Thymus (tissue), 11 donors: ENCODE measurements at regions not wholly inside any gene's neighbourhood (a gene's known extent, or its start where the extent isn't known, plus 50 kb on each side); places are given as distances from the start of the nearest gene placed in this dataset.
"Not testable (repeated sequence)": the region's sequence is repeated elsewhere in the genome, so short reads cannot be mapped to it uniquely, and the experiment has no call there.

Source experiments
- DNase-seq, 9 donors: peaks; one replicate each; pipeline ENCODE4 v3.0.0-alpha.2; 2013; ENCODE audit warnings: low spot score in 9 of 9, low read depth in 6 of 9, missing footprints in 1 of 9
- H3K27ac ChIP-seq, 2 donors: one replicate each; pipeline ENCODE4 v1.5.1; 2013; ENCODE audit warnings: control low read depth in 1 of 2, low read depth in 1 of 2, low read length in 1 of 2, mild to moderate bottlenecking in 1 of 2, moderate library complexity in 1 of 2
- H3K27me3 ChIP-seq, 2 donors: one replicate each; pipeline ENCODE4 v1.5.1; 2013; ENCODE audit warnings: low read length in 1 of 2; ENCODE audit not compliant: control insufficient read depth in 2 of 2, insufficient read depth in 1 of 2
- H3K36me3 ChIP-seq, 2 donors: one replicate each; pipeline ENCODE4 v1.5.1; 2013; ENCODE audit warnings: low read length in 1 of 2, mild to moderate bottlenecking in 1 of 2, moderate library complexity in 1 of 2; ENCODE audit not compliant: control insufficient read depth in 2 of 2, insufficient read depth in 2 of 2
- H3K4me1 ChIP-seq, 2 donors: one replicate each; pipeline ENCODE4 v1.5.1; 2013; ENCODE audit warnings: low read length in 2 of 2; ENCODE audit not compliant: control insufficient read depth in 2 of 2, insufficient read depth in 2 of 2
- H3K4me3 ChIP-seq, 2 donors: one replicate each; pipeline ENCODE4 v1.5.1; 2013; ENCODE audit warnings: low read length in 2 of 2, control low read depth in 1 of 2, mild to moderate bottlenecking in 1 of 2
- H3K9me3 ChIP-seq, 2 donors: one replicate each; pipeline ENCODE4 v1.5.1; 2013; ENCODE audit warnings: low read length in 1 of 2, mild to moderate bottlenecking in 1 of 2; ENCODE audit not compliant: control insufficient read depth in 2 of 2, insufficient read depth in 1 of 2
- WGBS: extraction: QIAGEN DNeasy Blood & Tissue Kit; methylation state at CpG from one replicate; pipeline ENCODE4 v1.1.7; 2013; 5-methylcytosine and 5-hydroxymethylcytosine counted together
- donor health status: healthy.

DNA sequence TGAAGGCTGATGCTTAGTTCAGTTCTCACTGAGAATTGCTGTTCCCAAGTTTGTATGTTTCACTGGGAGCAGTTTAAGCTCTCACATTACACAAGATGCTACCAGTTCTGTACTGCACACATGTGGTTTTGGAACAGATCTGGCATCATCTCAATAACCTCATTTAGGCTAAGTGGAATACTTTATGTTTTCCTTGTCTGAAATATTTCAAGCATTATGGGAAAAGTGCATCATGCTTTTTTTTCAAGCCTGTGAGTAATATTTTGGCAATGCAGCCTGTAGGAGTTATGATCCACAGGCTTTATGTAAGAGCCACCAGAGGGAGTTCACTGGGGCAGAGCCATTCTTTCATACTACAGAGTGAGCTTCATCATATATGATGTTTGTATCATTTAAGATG lies 141.5 kb downstream of the OR4C45 start:
- H3K4me1 ChIP-seq, result no peaks in the 10 kb centered on the region
- peaks cover 0 to 13% of the 10 kb centered on the region in 2 donors for H3K9me3 ChIP-seq
- no peak for DNase-seq

DNA sequence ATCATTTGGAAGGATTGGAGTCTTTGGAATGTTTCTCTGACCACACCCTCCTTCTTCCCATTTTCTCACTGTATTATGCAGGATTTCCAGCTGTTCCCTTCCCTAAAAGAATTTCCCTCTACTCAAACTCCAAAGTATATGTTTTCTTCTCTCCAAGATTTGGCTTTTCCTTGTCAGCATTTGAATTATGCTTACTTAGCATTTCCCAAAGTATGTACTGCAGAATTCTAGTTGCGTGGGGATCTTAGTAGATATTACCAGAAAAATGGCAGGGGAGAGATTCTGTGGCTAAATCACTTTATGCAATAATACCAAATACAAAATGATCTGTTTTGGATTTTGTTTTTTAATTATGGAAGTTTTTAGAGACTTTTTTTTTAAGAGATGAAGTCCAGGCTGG lies 142.3 kb downstream of the OR4C45 start:
- Histone ChIP-seq H3K4me1 (no peaks in the 10 kb centered on the region), H3K27me3 (no peaks in the 10 kb centered on the region), H3K36me3 (no peaks in the 10 kb centered on the region), H3K9me3 (peaks cover 0 to 6% of the 10 kb centered on the region in 2 donors), H3K27ac (no peak overlapping the region), H3K4me3 (no peak overlapping the region)
- DNase-seq, result peak in 1 of 9 donors; percentile 9
- WGBS, result 91% methylated on average over 1 of the region's 1 CpG

More for the DNA sequence above, 141.5 kb downstream of the OR4C45 start:
- Histone ChIP-seq H3K36me3 (no peaks in the 10 kb centered on the region), H3K27me3 (no peaks in the 10 kb centered on the region), H3K4me3 (no peak overlapping the region), H3K27ac (no peak overlapping the region)

DNA sequence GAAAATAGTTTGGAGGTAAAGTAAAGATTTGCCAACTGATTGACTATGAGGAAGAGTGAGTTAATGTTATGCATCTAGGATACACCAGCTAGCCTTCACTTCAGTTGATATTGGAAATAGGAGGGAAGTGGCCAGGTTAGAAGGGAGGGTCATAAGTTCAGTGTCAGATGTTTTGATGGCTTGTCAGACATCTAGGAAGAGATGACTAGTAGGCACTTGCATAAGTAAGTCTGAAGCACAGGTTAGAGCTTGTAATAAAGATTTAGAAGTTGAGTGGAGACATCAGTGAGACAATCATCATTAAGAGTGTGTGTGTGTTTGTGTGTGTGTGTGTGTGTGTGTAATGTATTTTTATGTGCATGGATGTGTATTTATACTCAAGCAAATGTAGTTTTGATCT lies 146.1 kb downstream of the OR4C45 start:
- Histone ChIP-seq H3K27ac (no peak overlapping the region), H3K36me3 (no peaks in the 10 kb centered on the region), H3K4me3 (no peak overlapping the region), H3K27me3 (no peaks in the 10 kb centered on the region), H3K4me1 (no peaks in the 10 kb centered on the region), H3K9me3 (peaks cover 0 to 7% of the 10 kb centered on the region in 2 donors)
- DNase-seq, result peak in 2 of 9 donors; percentile 2 to 6

DNA sequence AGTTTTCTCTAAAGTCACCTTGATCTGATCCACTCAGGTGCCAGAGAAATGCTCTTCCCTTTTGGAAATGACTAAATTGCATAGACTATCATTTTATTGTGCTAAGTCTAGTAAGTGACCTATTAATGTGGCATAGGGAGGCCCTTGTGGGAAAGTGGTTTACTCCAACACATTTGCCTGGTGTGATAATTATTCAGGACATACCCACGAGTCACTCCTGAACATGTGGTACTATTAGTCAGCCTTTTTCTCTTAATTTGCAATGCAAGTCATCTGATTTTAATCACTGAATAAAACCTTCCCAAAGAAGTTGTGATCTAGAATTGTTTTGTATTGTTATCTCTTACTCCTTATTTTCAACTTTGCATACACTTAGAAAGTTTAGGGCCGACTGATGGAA lies 148.7 kb downstream of the OR4C45 start:
- H3K9me3 ChIP-seq, result peaks cover 0 to 7% of the 10 kb centered on the region in 2 donors
- 79% methylated on average over 2 of the region's 2 CpGs for WGBS
- no peaks in the 10 kb centered on the region for H3K27me3 ChIP-seq
- H3K4me1 ChIP-seq, result no peaks in the 10 kb centered on the region
- no peak overlapping the region for H3K27ac ChIP-seq
- H3K4me3 ChIP-seq, result no peak overlapping the region
- DNase-seq, result no peak
- H3K36me3 ChIP-seq, result no peaks in the 10 kb centered on the region

DNA sequence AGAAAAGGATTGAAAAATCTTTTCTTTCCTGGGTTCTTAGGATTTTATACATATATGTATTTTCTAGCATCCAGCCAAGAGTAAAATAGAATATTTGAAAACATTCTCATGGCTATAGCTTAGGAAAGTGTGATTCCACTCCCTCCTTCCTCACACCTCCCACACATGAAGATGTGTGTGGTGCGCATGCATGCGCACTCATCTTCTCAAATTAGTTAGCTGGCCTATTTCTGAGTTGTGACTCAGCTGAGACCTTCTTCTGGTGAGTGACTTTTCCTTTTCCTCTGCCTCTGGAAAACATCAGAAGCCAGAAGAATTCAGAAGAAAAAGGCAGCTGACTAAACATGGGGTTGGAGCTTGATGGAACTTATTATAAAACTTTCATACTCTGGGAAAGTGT lies 149.8 kb downstream of the OR4C45 start:
- no peaks in the 10 kb centered on the region for H3K4me1 ChIP-seq
- WGBS, result 92% methylated on average over 2 of the region's 2 CpGs
- no peaks in the 10 kb centered on the region for H3K36me3 ChIP-seq
- H3K27me3 ChIP-seq, result no peaks in the 10 kb centered on the region
- no peak overlapping the region for H3K27ac ChIP-seq
- H3K9me3 ChIP-seq, result peaks cover 0 to 7% of the 10 kb centered on the region in 2 donors
- no peak overlapping the region for H3K4me3 ChIP-seq
- no peak for DNase-seq

DNA sequence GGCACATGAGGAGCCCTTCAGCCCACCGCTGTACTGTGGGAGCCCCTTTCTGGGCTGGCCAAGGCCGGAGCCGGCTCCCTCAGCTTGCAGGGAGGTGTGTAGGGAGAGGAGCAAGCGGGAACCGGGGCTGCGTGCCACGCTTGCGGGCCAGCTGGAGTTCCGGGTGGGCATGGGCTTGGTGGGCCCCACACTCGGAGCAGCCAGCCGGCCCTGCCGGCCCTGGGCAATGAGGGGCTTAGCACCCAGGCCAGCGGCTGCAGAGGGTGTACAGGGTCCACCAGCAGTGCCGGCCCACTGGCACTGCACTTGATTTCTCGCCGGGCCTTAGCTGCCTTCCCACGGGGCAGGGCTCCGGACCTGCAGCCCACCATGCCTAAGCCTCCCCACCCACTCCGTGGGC lies 150.5 kb downstream of the OR4C45 start:
- not testable (repeated sequence) for DNase-seq, H3K4me3 ChIP-seq, H3K36me3 ChIP-seq, H3K27me3 ChIP-seq, H3K27ac ChIP-seq, H3K9me3 ChIP-seq, H3K4me1 ChIP-seq
- 95% methylated on average over 19 of the region's 19 CpGs for WGBS

DNA sequence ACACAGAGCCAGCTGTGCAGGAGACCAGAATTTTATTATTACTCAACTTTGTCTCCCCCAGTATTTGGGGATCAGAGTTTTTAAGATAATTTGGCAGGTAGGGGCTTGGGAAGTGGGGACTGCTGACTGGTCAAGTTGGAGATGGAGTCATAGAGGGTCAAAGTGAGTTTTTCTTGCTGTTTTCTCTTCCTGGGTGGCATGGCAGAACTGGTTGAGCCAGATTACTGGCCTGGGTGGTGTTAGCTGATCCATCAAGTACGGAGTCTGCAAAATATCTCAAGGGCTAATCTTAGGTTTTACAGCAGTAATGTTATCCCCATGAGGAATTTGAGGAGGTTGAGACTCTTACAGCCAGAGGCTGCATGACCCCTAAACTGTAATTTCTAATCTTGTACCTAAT lies 153.5 kb downstream of the OR4C45 start:
- Histone ChIP-seq H3K9me3 (peaks cover 0 to 7% of the 10 kb centered on the region in 2 donors), H3K4me3 (no peak overlapping the region), H3K36me3 (no peaks in the 10 kb centered on the region), H3K27ac (no peak overlapping the region), H3K4me1 (no peaks in the 10 kb centered on the region), H3K27me3 (no peaks in the 10 kb centered on the region)
- 90% methylated on average over 1 of the region's 1 CpG for WGBS
- no peak for DNase-seq

DNA sequence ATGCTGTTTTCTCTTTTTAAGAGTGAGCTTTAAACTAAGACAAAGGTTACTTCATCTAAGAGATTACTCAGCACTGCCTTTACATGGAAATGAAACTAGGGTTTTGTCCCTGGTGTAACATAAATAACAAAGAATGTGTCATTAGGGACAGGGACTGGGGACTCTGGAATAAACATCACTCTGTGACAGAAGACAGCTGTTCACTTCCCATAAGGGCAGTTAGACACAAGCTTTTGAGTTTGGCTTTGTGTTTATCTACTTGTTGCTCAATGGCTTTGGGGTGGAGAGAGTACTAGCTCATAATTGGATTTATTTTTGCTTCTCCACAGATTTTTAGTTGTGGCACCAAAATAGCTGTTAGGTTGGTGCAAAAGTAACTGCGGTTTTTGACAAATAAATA lies 154.5 kb downstream of the OR4C45 start:
- no peak overlapping the region for H3K27ac ChIP-seq
- peaks cover 0 to 13% of the 10 kb centered on the region in 2 donors for H3K9me3 ChIP-seq
- no peaks in the 10 kb centered on the region for H3K4me1 ChIP-seq
- no peaks in the 10 kb centered on the region for H3K27me3 ChIP-seq
- DNase-seq, result no peak
- WGBS, result 35% methylated on average over 1 of the region's 1 CpG
- no peak overlapping the region for H3K4me3 ChIP-seq
- no peaks in the 10 kb centered on the region for H3K36me3 ChIP-seq

DNA sequence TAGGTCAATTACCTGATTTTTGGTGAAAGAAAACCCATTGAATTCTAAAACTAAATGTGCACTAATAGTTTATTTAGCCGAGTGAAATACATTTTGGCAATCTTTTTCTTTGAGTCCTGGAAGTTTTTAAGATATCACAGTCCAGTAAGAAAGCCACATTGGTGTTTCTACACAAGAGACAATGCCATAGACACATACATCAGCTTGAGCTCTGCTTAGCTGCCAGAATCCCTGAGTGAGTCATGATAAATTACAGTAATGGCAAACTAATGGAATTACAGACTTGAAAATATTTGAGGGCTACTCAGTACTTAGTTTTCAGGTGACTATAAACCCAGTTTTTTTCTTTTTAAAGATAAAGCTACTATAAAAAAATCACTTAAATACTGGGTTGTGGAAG lies 155.4 kb downstream of the OR4C45 start:
- 40% methylated on average over 1 of the region's 1 CpG for WGBS
- H3K4me1 ChIP-seq, result no peaks in the 10 kb centered on the region
- no peak overlapping the region for H3K4me3 ChIP-seq
- H3K36me3 ChIP-seq, result no peaks in the 10 kb centered on the region
- DNase-seq, result no peak
- peaks cover 0 to 16% of the 10 kb centered on the region in 2 donors for H3K9me3 ChIP-seq
- no peak overlapping the region for H3K27ac ChIP-seq
- H3K27me3 ChIP-seq, result no peaks in the 10 kb centered on the region

DNA sequence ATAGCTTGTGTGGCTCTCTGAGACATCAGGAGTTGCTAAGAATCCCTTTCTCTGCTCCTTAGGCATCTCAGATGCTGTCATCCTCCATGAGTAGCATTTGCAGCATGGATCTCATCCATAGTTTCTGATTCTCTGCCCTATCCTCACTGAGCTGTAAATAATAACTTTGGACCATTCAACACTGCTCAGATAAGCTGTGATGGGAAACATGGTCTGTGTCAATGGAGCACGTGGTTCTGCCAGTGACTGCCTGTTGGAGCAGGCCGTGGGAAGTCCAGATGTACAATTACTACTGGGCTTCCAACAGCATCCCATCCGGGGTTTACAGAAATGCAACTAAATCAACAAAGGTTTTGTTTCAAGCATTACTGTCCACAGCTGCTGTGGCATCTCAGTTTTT lies 160.1 kb downstream of the OR4C45 start:
- peaks cover 0 to 11% of the 10 kb centered on the region in 2 donors for H3K9me3 ChIP-seq
- 64% methylated on average over 3 of the region's 3 CpGs for WGBS

More for the DNA sequence above, 160.1 kb downstream of the OR4C45 start:
- Histone ChIP-seq H3K4me3 (no peak overlapping the region), H3K27me3 (no peaks in the 10 kb centered on the region), H3K4me1 (no peaks in the 10 kb centered on the region), H3K27ac (no peak overlapping the region), H3K36me3 (no peaks in the 10 kb centered on the region)
- no peak for DNase-seq
